ENCODE measurements at regions not wholly inside any gene's neighbourhood (a gene's known extent, or its start where the extent isn't known, plus 50 kb on each side); places are given as distances from the start of the nearest gene placed in this dataset.

- TF ChIP-seq ZMIZ1 (IDR thresholded peaks at IDR 0.05; ENCODE audit: low read depth in 2 of 2, low read length in 2 of 2): no peak
- TF ChIP-seq FOXO4 (CRISPR knock-in tag; IDR thresholded peaks at IDR 0.05): no peak
- TF ChIP-seq KLF16 (IDR thresholded peaks at IDR 0.05): no peak
- TF ChIP-seq BRCA1 (IDR thresholded peaks at IDR 0.05): no peak
- no peak for TF ChIP-seq BRCA1 (CRISPR knock-in tag; IDR thresholded peaks at IDR 0.05)
- no peak for TF ChIP-seq CTCF (IDR thresholded peaks at IDR 0.05 in 2 of 3, conservative IDR thresholded peaks at IDR 0.05 in 1 of 3; ENCODE audit: insufficient read depth in 2 of 3, low read depth in 1 of 3, low read length in 3 of 3)
- no peak for TF ChIP-seq RCOR1 (IDR thresholded peaks at IDR 0.05; ENCODE audit: borderline replicate concordance in 1 of 2, low read depth in 2 of 2, low read length in 2 of 2)
- no peak for TF ChIP-seq YY1 (IDR thresholded peaks at IDR 0.05; ENCODE audit: borderline replicate concordance in 1 of 3, control insufficient read depth in 1 of 3, extremely low read depth in 1 of 3, insufficient read depth in 3 of 3, insufficient read length in 1 of 3, insufficient replicate concordance in 2 of 3, low read depth in 1 of 3, low read length in 2 of 3)
- TF ChIP-seq ZNF263 (CRISPR knock-in tag; IDR thresholded peaks at IDR 0.05; ENCODE audit: borderline replicate concordance): no peak
Measured at GRCh38 chr6:68045193-68045592, 589.9 kb upstream of the ADGRB3 start.

Data from K562 (cell line).